ENCODE measurements at regions not wholly inside any gene's neighbourhood (a gene's known extent, or its start where the extent isn't known, plus 50 kb on each side); places are given as distances from the start of the nearest gene placed in this dataset.
"Not testable (repeated sequence)": the region's sequence is repeated elsewhere in the genome, so short reads cannot be mapped to it uniquely, and the experiment has no call there.

GRCh38 chr5:58300346-58300895 is 159.5 kb downstream of the PLK2 start:
- no peak for DNase-seq (ENCODE audit: low spot score)

- DNase-seq (ENCODE audit: low spot score) = no peak
Measured at GRCh38 chr5:58299256-58299655, 160.6 kb downstream of the PLK2 start.

GRCh38 chr5:58294598-58295305 is 165.1 kb downstream of the PLK2 start:
- DNase-seq (ENCODE audit: low spot score) = no peak

- DNase-seq (ENCODE audit: low spot score) = not testable (repeated sequence)
Measured at GRCh38 chr5:58288275-58288674, 171.6 kb downstream of the PLK2 start.

GRCh38 chr5:58286741-58287140 is 173.1 kb downstream of the PLK2 start:
- no peak for DNase-seq (ENCODE audit: low spot score)

- no peak for DNase-seq (ENCODE audit: low spot score)
Measured at GRCh38 chr5:58285900-58286299, 174.0 kb downstream of the PLK2 start.

GRCh38 chr5:58284886-58285285 is 175.0 kb downstream of the PLK2 start:
- DNase-seq (ENCODE audit: low spot score) = no peak

- no peak for DNase-seq (ENCODE audit: low spot score)
Measured at GRCh38 chr5:58281189-58281588, 178.7 kb downstream of the PLK2 start.

- DNase-seq (ENCODE audit: low spot score) = no peak
Measured at GRCh38 chr5:58279259-58279658, 180.6 kb downstream of the PLK2 start.

GRCh38 chr5:58276431-58276830 is 183.5 kb downstream of the PLK2 start:
- no peak for DNase-seq (ENCODE audit: low spot score)

- no peak for DNase-seq (ENCODE audit: low spot score)
Measured at GRCh38 chr5:58275516-58275915, 184.4 kb downstream of the PLK2 start.

- no peak for DNase-seq (ENCODE audit: low spot score)
Measured at GRCh38 chr5:58274191-58274590, 185.7 kb downstream of the PLK2 start.

GRCh38 chr5:58273711-58274110 is 186.2 kb downstream of the PLK2 start:
- no peak for DNase-seq (ENCODE audit: low spot score)

- no peak for DNase-seq (ENCODE audit: low spot score)
Measured at GRCh38 chr5:58268268-58268667, 191.6 kb downstream of the PLK2 start.

- DNase-seq (ENCODE audit: low spot score) = no peak
Measured at GRCh38 chr5:58266402-58266801, 193.5 kb downstream of the PLK2 start.

GRCh38 chr5:58265246-58265930 is 194.5 kb downstream of the PLK2 start:
- DNase-seq (ENCODE audit: low spot score) = no peak

GRCh38 chr5:58264276-58264675 is 195.6 kb downstream of the PLK2 start:
- DNase-seq (ENCODE audit: low spot score) = no peak

GRCh38 chr5:58263296-58263695 is 196.6 kb downstream of the PLK2 start:
- DNase-seq (ENCODE audit: low spot score) = no peak

- DNase-seq (ENCODE audit: low spot score) = no peak
Measured at GRCh38 chr5:58262226-58262625, 197.7 kb downstream of the PLK2 start.

GRCh38 chr5:58261605-58262004 is 198.3 kb downstream of the PLK2 start:
- DNase-seq (ENCODE audit: low spot score) = no peak

- DNase-seq (ENCODE audit: low spot score) = no peak
Measured at GRCh38 chr5:58260243-58260642, 199.6 kb downstream of the PLK2 start.

- DNase-seq (ENCODE audit: low spot score) = no peak
Measured at GRCh38 chr5:58259685-58260152, 200.2 kb downstream of the PLK2 start.
